ENCODE measurements at regions not wholly inside any gene's neighbourhood (a gene's known extent, or its start where the extent isn't known, plus 50 kb on each side); places are given as distances from the start of the nearest gene placed in this dataset.

DNA sequence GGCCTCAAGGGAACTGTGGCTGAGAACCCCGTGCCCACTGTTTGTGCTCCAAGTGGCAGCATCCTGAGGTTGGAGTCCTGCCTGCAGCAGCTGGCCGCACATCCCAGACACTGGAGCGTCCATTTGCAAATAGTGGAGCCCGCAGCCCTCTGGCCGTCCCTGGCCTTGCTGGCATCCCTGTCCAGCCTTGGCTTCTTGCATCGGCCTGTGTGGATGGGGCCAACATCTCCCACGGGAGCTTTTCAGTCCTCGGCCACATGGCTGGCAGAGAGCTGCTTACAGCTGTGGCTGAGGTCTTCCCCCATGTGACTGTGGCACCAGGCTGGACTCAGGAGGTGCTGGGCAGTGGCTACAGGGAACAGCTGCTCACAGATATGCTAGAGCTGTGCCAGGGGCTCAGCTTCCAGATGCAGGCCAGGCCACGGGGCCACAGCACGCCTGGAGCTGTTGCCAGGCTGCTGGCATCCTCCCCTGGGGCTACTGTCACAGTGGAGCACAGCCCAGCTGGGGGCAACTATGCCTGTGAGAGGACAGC, 71.2 kb downstream of the FAM43A start:
- no peak for TF ChIP-seq EP300 (IDR thresholded peaks at IDR 0.05)
- no peak for TF ChIP-seq POLR2A (IDR thresholded peaks at IDR 0.05; ENCODE audit: low read length)
- TF ChIP-seq, protein P1, sequence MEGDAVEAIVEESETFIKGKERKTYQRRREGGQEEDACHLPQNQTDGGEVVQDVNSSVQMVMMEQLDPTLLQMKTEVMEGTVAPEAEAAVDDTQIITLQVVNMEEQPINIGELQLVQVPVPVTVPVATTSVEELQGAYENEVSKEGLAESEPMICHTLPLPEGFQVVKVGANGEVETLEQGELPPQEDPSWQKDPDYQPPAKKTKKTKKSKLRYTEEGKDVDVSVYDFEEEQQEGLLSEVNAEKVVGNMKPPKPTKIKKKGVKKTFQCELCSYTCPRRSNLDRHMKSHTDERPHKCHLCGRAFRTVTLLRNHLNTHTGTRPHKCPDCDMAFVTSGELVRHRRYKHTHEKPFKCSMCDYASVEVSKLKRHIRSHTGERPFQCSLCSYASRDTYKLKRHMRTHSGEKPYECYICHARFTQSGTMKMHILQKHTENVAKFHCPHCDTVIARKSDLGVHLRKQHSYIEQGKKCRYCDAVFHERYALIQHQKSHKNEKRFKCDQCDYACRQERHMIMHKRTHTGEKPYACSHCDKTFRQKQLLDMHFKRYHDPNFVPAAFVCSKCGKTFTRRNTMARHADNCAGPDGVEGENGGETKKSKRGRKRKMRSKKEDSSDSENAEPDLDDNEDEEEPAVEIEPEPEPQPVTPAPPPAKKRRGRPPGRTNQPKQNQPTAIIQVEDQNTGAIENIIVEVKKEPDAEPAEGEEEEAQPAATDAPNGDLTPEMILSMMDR (IDR thresholded peaks at IDR 0.05): no peak
- TF ChIP-seq HOXA7 (CRISPR knock-in tag; IDR thresholded peaks at IDR 0.05): no peak

Measured in A549 (cell line).